Ovary (tissue), 3 donors: ENCODE measurements at regions not wholly inside any gene's neighbourhood (a gene's known extent, or its start where the extent isn't known, plus 50 kb on each side); places are given as distances from the start of the nearest gene placed in this dataset.

ENCODE experiments used
- EP300 ChIP-seq: sonication (generic); formaldehyde crosslinking; IDR thresholded peaks from one replicate; pipeline ENCODE4 v1.6.1; 2017; ENCODE audit warnings: antibody characterized with exemption
- POLR2A ChIP-seq: fragments of 450-650 bp; IDR thresholded peaks from one replicate; pipeline ENCODE4 v1.6.1; 2017; ENCODE audit warnings: antibody characterized with exemption, mild to moderate bottlenecking, moderate library complexity
- TF ChIP-seq, protein P1 (sequence below), 3 donors: fragments of 450-650 bp in 2 of 3; fragments of 200-600 bp in 1 of 3; IDR thresholded peaks; one replicate each; pipeline versions ENCODE4 v1.5.1 to v1.8.0; 2016 to 2022; ENCODE audit warnings: antibody characterized with exemption in 3 of 3, mild to moderate bottlenecking in 1 of 3
- donor health status: DM: no; HTN: no; CAD: no.

- TF ChIP-seq, protein P1, sequence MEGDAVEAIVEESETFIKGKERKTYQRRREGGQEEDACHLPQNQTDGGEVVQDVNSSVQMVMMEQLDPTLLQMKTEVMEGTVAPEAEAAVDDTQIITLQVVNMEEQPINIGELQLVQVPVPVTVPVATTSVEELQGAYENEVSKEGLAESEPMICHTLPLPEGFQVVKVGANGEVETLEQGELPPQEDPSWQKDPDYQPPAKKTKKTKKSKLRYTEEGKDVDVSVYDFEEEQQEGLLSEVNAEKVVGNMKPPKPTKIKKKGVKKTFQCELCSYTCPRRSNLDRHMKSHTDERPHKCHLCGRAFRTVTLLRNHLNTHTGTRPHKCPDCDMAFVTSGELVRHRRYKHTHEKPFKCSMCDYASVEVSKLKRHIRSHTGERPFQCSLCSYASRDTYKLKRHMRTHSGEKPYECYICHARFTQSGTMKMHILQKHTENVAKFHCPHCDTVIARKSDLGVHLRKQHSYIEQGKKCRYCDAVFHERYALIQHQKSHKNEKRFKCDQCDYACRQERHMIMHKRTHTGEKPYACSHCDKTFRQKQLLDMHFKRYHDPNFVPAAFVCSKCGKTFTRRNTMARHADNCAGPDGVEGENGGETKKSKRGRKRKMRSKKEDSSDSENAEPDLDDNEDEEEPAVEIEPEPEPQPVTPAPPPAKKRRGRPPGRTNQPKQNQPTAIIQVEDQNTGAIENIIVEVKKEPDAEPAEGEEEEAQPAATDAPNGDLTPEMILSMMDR (IDR thresholded peaks at IDR 0.05): no peak
- TF ChIP-seq POLR2A (no peak), EP300 (no peak)
Observed at GRCh38 chr6:79408256-79408974, 128.8 kb downstream of the LCA5 start.
